ACC112 (cell line): ENCODE measurements at regions not wholly inside any gene's neighbourhood (a gene's known extent, or its start where the extent isn't known, plus 50 kb on each side); places are given as distances from the start of the nearest gene placed in this dataset.

Experiments used
- H2AFZ ChIP-seq: fragments of 200-600 bp; sonication (generic); one replicate; pipeline ENCODE4 v1.6.0; 2017; ENCODE audit warnings: antibody characterized with exemption, low read length; ENCODE audit not compliant: unreplicated experiment
- H3K27ac ChIP-seq: fragments of 200-600 bp; sonication (generic); 2 replicates; pipeline ENCODE4 v1.5.1; 2014; ENCODE audit warnings: low read depth, mild to moderate bottlenecking, antibody characterized with exemption, low read length, moderate library complexity
- H3K27me3 ChIP-seq: fragments of 200-600 bp; sonication (generic); 2 replicates; pipeline ENCODE4 v1.6.1; 2014; ENCODE audit warnings: mild to moderate bottlenecking, antibody characterized with exemption, low read length, moderate library complexity, mixed read lengths; ENCODE audit not compliant: insufficient read depth
- H3K36me3 ChIP-seq: fragments of 200-600 bp; sonication (generic); 2 replicates; pipeline ENCODE4 v1.6.1; 2016; ENCODE audit warnings: mild to moderate bottlenecking, antibody characterized with exemption, low read length, moderate library complexity, mixed read lengths; ENCODE audit not compliant: insufficient read depth
- H3K4me1 ChIP-seq: fragments of 200-600 bp; sonication (generic); one replicate; pipeline ENCODE4 v1.6.1; 2016; ENCODE audit warnings: low read length, mixed read lengths; ENCODE audit not compliant: insufficient read depth, unreplicated experiment, control insufficient read depth
- H3K4me3 ChIP-seq: fragments of 200-600 bp; sonication (generic); 2 replicates; pipeline ENCODE4 v1.5.1; 2014; ENCODE audit warnings: mild to moderate bottlenecking, low read depth, low read length
- H3K79me2 ChIP-seq: fragments of 200-600 bp; sonication (generic); one replicate; pipeline ENCODE4 v1.6.0; 2016; ENCODE audit warnings: low read length; ENCODE audit not compliant: control insufficient read depth, unreplicated experiment, insufficient read depth

DNA sequence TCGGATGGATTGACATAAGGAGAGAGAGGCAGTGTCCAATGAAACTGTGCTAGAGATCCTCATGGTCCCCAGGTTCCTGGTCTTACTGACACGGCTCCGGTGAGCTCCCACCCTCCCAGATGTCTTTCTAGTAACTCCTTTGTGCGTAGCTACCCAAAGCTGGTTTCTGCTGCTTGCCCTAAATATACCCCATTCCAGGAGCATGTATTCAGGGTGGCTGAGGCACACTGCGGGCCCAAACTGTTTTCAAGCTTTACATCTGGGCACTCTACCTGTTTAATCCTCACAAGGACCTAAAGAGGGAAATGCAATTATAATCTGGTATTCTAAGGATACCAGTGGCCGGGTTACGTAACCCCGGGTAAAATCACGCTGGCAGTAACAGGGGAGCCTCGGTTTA lies 161.2 kb upstream of the NSMCE3 start:
- peaks cover 21% of the 10 kb centered on the region for H3K27me3 ChIP-seq
- no peaks in the 10 kb centered on the region for H3K36me3 ChIP-seq
- H3K79me2 ChIP-seq, result no peaks in the 10 kb centered on the region
- no peak overlapping the region for H3K27ac ChIP-seq
- no peak overlapping the region for H3K4me3 ChIP-seq
- H2AFZ ChIP-seq, result no peak overlapping the region
- H3K4me1 ChIP-seq, result no peaks in the 10 kb centered on the region

DNA sequence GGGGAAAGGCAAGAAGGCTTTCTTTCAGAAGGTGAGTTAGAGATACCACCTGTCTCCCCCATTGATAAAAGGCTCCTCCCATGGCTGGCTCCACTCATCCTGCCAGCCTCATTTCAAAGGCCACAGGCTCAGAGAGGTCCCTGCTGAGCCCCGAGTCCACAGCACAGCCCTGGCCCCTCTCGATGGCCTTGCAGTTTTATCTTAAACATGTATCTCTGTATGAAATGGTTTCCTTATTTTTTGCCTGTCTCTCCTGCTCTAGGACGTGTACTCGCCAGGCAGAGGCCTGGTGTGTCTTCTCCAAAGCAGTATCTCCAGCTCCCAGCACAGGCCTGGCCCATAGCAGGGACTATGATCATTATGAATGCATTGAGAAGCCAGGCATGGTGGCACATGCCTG lies 160.5 kb upstream of the NSMCE3 start:
- Histone ChIP-seq H2AFZ (no peak overlapping the region), H3K27me3 (peaks cover 17% of the 10 kb centered on the region)

DNA sequence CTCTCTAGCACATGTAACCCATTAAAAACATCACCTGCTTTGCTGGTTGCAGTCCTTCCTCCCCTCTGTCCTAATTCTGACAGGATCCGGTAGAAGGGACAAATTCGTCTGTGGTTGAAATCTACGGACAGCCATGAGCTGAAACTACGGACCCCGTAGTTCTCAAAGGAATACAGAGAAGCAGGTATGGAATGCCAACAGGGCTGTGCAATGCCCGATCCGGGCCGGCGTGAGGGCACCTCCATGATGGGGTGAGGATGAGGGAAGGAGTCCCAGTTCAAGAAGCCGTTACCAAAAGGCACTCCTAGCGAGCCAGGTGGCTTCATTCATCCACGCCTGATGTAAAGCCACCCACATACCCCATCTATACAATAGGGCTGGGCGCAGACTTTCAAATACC lies 160.0 kb upstream of the NSMCE3 start:
- H3K27me3 ChIP-seq, result peaks cover 12% of the 10 kb centered on the region
- H3K36me3 ChIP-seq, result no peaks in the 10 kb centered on the region
- H3K4me1 ChIP-seq, result no peaks in the 10 kb centered on the region
- no peaks in the 10 kb centered on the region for H3K79me2 ChIP-seq
- no peak overlapping the region for H3K4me3 ChIP-seq
- no peak overlapping the region for H2AFZ ChIP-seq
- H3K27ac ChIP-seq, result no peak overlapping the region

More for the DNA sequence above, 160.5 kb upstream of the NSMCE3 start:
- no peak overlapping the region for H3K27ac ChIP-seq
- H3K4me3 ChIP-seq, result no peak overlapping the region
- no peaks in the 10 kb centered on the region for H3K79me2 ChIP-seq
- H3K4me1 ChIP-seq, result no peaks in the 10 kb centered on the region
- no peaks in the 10 kb centered on the region for H3K36me3 ChIP-seq

DNA sequence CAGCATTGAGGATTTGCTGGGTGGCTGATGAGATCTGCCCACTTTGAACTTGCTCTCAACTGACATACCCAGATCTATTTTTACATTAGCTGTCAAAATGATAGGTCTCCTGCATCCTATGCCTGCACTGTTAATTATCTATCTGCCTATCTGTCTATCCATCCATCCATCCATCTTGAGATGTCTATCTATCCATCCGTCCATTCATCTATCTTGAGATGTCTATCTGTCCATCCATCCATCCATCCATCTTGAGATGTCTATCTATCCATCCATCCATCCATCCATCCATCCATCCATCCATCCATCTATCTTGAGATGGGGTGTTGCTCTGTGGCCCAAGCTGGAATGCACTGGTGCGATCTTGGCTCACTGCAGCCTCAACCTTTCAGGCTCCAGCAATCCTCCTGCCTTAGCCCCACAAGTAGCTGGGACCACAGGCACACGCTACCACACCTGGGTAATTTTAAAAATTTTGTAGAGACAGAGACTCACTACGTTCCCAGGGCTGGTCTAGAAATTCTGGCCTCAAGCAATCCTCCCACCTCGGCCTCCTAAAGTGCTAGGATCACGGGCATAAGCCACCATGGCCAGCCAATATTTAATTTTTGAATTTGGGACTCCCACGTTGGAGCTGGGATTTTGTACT lies 159.4 kb upstream of the NSMCE3 start:
- Histone ChIP-seq H3K27me3 (peaks cover 7% of the 10 kb centered on the region), H2AFZ (no peak overlapping the region), H3K79me2 (no peaks in the 10 kb centered on the region), H3K27ac (no peak overlapping the region), H3K36me3 (no peaks in the 10 kb centered on the region), H3K4me3 (no peak overlapping the region), H3K4me1 (no peaks in the 10 kb centered on the region)

DNA sequence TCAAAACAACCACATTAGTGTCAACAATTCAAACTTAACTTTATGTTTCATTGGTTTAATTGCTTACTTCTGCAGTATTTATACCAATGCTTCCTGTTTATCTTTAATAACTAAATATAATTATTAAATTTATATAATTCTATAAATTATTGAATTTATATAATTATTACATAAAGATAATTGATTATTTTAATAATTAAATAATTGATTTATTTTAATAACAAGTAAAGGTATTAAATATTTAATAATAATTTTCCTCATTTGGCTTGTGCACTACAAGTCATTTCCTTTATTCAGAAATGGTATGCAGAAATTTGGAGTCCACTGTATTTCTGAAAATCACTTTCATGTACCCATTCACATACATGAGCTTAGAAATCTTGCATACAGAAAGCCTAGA lies 156.2 kb upstream of the NSMCE3 start:
- no peaks in the 10 kb centered on the region for H3K36me3 ChIP-seq
- no peak overlapping the region for H2AFZ ChIP-seq
- H3K79me2 ChIP-seq, result no peaks in the 10 kb centered on the region
- no peaks in the 10 kb centered on the region for H3K4me1 ChIP-seq
- H3K27me3 ChIP-seq, result peaks cover 4% of the 10 kb centered on the region; the same call in 1 of the 2 replicates
- no peak overlapping the region for H3K4me3 ChIP-seq
- no peak overlapping the region for H3K27ac ChIP-seq

DNA sequence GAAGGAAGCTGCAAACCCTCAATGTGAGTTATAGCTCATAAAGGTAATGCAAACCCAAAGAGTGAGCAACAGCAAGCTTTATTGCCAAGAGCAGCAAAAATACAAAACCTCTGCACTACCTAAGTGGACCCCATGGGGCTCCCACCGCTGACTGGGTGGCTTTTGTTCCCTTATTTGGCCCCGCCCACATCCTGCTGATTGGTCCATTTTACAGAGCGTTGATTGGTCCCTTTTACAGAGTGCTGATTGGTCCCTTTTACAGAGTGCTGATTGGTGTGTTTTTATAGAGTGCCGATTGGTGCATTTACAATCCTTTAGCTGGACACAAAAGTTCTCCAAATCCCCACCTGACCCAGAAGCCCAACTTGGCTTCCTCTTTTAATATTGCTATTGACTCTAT lies 154.5 kb upstream of the NSMCE3 start:
- Histone ChIP-seq H3K36me3 (no peaks in the 10 kb centered on the region), H2AFZ (no peak overlapping the region), H3K4me1 (no peaks in the 10 kb centered on the region), H3K4me3 (no peak overlapping the region), H3K27ac (no peak overlapping the region), H3K79me2 (no peaks in the 10 kb centered on the region), H3K27me3 (no peaks in the 10 kb centered on the region; the same call in 1 of the 2 replicates)

DNA sequence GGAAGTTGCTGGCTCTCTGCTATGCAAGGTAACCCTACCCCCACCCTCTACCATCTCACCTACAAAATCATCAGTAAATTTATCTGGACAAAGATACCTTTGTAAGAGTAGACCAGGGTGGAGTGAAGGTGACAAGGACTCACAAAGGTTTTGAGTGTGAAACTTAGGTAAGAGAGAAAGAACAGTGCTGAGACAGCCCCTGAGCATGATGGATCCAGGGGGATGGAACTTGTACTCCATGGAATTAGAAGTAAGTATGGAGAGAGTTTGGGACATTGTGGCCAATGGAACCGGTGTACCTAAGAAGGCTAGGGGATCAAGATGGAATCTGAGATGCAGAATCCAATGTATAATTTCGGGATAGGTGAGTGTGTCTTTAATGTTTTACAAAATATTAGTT lies 153.0 kb upstream of the NSMCE3 start:
- no peak overlapping the region for H3K4me3 ChIP-seq
- H3K4me1 ChIP-seq, result no peaks in the 10 kb centered on the region
- no peak overlapping the region for H2AFZ ChIP-seq
- H3K79me2 ChIP-seq, result no peaks in the 10 kb centered on the region
- H3K36me3 ChIP-seq, result no peaks in the 10 kb centered on the region
- no peak overlapping the region for H3K27ac ChIP-seq
- H3K27me3 ChIP-seq, result no peaks in the 10 kb centered on the region; the same call in 1 of the 2 replicates

DNA sequence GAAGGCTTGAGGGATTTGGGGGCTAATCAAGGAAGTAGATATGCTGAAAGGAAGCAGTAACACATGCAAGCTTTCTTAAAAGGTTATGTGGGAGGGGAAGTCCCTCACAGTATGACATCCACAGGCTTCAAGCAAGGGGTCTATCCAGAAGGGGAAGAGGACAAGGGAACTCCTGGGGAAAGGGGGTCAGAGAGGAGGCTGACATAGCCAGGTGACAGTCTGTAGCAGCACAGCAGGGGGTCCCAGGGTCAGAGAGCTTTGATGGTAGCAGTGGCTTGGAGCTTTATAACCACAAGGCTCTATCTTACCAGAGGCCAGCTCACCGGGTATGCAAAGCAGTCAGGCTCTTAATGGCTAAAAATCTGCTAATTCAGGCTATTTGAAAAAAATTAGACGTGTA lies 150.6 kb upstream of the NSMCE3 start:
- no peaks in the 10 kb centered on the region for H3K36me3 ChIP-seq
- no peaks in the 10 kb centered on the region for H3K79me2 ChIP-seq
- H2AFZ ChIP-seq, result no peak overlapping the region
- no peaks in the 10 kb centered on the region; the same call in 1 of the 2 replicates for H3K27me3 ChIP-seq
- no peak overlapping the region for H3K4me3 ChIP-seq
- no peaks in the 10 kb centered on the region for H3K4me1 ChIP-seq
- H3K27ac ChIP-seq, result no peak overlapping the region

DNA sequence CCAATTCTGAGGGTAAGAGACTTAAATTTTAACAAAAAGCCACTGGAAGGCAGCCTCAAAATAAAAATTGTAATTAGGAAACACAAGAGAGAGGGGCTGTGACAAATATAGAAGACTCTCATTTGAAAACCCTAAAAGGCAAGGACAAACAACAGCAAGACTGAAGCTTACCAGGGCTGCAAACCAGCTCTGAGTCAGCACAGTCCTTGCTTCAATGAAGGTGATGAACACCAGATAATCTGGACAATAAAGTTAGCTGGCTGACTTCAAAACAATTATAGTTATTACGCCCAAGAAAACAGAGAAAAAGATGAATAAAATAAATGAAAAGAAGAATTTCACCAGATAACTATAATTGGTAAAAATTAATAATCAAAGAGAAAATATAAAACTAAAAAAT lies 149.3 kb upstream of the NSMCE3 start:
- Histone ChIP-seq H3K4me3 (no peak overlapping the region), H3K79me2 (no peaks in the 10 kb centered on the region), H3K27me3 (no peaks in the 10 kb centered on the region; the same call in 1 of the 2 replicates), H3K36me3 (no peaks in the 10 kb centered on the region), H3K27ac (no peak overlapping the region), H2AFZ (no peak overlapping the region), H3K4me1 (no peaks in the 10 kb centered on the region)

DNA sequence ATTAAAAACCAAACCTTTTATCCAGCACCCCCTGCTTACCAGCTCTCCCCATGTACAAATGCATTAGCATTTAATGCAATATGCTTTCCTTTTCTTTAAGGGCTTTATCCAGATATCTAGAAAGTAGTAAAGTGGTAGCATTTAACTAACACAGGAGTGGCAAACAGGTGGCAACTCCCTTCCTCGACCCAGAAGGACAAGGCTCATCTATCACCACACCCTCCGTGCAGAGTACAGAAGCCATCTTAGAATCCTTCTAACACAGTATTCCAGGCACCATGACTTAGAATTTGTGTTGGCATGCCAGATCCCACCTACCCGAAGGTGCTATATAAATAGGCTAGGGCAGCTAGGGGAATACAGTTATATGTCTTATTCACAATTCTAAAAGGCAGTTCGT lies 148.6 kb upstream of the NSMCE3 start:
- Histone ChIP-seq H3K4me3 (no peak overlapping the region), H3K79me2 (no peaks in the 10 kb centered on the region), H3K36me3 (no peaks in the 10 kb centered on the region), H2AFZ (no peak overlapping the region), H3K27ac (no peak overlapping the region), H3K27me3 (no peaks in the 10 kb centered on the region; the same call in 1 of the 2 replicates), H3K4me1 (no peaks in the 10 kb centered on the region)

DNA sequence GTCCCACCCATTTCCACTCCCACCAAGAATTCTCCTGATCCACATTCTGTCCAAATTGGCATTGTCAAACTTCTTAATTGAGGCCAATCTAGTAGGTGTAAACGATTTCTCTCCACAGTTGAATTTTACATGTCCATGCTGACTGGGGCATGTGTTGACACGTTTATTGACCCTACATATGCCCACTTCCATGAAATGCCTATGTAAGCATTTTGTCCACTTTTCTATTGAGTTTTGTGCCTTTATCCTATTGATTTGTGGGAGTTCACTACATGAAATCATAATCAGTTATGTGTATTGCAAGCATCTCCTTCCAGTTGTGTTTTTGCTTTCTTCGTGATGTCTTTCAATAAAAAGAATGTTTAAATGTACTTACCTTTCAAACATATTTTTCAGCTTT lies 141.7 kb upstream of the NSMCE3 start:
- no peaks in the 10 kb centered on the region for H3K4me1 ChIP-seq
- H2AFZ ChIP-seq, result no peak overlapping the region
- H3K4me3 ChIP-seq, result no peak overlapping the region
- peaks cover 22% of the 10 kb centered on the region for H3K27me3 ChIP-seq
- no peaks in the 10 kb centered on the region for H3K36me3 ChIP-seq
- no peaks in the 10 kb centered on the region for H3K79me2 ChIP-seq
- no peak overlapping the region for H3K27ac ChIP-seq
